HG02852 (cell line): ENCODE measurements at regions not wholly inside any gene's neighbourhood (a gene's known extent, or its start where the extent isn't known, plus 50 kb on each side); places are given as distances from the start of the nearest gene placed in this dataset.
"Not testable (repeated sequence)": the region's sequence is repeated elsewhere in the genome, so short reads cannot be mapped to it uniquely, and the experiment has no call there.

Experiments
- ATAC-seq: cut with Tn5 transposase; IDR thresholded peaks from one replicate; pipeline ENCODE4 v1.9.1; 2021; ENCODE audit warnings: mild to moderate bottlenecking, moderate library complexity; ENCODE audit not compliant: unreplicated experiment

DNA sequence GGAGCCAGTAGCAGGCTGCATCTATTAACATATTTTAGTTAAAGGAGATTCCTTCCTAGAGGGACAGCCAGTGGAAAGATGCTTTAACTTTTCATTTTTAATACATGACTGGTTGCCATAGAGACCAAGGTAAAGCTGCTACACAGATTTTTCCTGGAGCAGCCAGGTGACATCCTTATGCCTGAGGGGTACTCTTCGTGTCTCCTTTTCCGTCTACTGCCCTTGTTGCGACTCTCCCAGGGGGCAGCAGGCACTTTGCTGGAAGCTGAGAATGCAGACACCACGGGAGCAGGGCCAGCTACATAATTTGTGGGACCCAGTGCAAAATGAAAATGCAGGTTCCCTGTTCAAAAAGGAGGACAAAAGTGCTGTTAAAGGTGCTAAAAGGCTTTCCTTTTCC, 340.4 kb downstream of the CEP170 start:
- not testable (repeated sequence) for ATAC-seq

DNA sequence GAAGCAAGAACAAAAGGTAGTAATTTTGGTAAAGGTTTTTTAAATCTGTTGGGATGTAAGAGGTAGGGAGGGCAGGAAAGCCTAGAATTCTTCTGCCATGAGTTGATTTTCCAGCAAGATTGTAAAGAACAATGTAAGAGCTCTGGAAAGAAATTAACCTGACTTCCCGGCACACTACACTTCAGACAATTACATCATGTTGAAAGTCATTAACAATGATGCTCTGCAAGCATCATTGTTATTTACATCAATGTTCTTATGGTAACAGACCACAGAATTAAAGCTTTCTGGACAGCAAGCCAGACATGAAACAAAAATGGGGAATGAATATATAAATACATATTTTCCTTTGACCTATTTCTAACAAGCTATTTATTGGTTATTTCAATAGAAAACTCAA, 342.2 kb downstream of the CEP170 start:
- not testable (repeated sequence) for ATAC-seq

DNA sequence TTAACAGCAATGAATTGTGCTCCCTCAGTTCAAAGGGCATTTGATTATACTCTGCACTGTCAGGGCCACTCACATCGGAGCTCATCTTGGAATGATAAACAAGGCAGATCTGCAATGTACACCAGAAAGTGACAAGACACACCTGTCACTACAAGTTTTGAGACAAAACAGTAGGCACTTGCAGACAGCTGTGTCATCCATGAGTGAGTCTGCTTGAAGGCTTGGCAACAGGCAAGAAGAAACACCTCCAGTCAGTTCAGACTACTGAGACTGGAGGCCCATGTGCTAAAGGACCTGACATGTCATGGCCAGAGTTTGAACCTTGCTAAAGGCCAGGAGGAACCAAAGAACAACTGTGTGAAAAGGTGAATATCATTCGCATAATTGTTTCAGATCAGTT, 354.5 kb downstream of the CEP170 start:
- not testable (repeated sequence) for ATAC-seq

DNA sequence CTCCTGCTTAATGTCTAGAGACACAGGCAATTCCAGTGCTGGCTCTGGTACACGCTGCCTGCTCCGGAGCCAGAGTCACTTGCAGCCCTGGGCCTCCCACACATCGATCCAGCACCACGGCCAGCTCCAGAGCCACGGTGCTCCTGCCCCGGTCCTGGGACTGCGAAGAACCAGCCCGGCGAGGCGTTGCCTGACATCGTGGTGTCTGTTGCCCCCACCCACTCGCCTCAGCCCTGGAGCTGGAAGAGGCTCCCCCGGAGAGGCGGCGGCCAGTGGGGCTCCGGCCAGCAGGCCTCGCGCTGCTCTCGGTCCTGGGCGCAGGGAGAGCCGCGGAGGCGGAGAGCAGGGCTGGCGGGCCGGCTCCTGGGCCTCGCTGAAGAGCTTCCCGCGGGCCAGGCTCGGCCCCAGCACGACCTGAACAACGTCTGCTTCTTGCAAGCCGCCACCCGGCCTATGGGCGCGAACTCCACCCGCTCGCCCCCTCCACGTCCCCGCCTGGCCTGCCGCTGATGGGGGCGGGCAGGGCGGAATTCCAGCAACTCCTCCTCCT, 364.8 kb downstream of the CEP170 start:
- no peak for ATAC-seq

DNA sequence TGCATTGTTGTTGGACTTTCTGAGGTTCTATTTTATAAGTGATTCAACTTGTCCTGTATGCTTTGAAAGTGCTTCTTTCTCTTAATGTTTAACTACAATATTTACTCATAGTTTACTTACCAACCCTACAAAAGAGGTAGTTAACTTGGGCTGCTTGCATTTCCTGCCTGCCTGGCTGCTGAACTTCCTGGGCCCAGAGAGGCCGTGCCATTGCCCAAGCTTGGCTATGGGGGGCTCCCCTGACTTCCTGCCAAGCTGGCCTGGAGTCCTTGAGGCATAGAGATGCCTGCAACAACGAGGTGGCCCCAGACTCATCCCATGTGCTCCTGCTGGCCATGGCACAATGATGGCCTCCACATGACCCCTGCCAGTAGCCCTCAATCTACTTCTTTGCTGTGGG, 361.6 kb upstream of the PLD5 start:
- no peak for ATAC-seq

DNA sequence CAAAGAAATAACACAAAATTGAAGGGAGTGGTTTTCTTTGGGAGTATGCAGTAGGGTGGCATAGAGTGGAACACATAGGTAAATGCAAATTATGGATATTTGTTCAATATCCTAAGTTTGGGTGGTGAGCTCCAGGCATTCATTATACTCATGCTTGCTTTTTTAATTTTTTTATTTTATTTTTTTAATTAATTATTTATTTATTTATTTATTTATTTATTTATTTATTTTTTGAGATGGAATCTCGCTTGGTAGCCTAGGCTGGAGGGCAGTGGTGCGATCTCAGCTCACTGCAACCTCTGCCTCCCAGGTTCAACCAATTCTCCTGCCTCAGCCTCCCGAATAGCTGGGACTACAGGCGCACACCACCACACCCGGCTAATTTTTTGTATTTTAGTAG, 355.5 kb upstream of the PLD5 start:
- ATAC-seq: not testable (repeated sequence)

DNA sequence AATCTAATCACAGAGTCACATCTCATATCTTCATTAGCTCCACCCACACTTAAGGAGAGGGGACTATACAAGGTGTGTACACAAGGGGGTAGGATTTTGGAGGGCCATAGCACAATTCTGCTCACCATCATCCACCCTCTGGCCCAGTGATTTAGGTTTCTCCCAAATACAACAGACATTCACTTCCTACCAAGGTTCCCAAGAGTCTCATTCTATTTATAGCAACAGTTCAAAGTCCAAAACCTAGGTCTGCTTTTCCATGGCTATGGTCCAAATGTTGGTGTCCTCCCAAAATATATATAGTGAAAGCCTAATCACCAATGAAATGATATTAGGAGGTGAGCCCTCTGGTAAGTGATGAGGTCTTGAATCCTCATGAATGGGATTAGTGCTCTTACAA, 353.2 kb upstream of the PLD5 start:
- no peak for ATAC-seq

DNA sequence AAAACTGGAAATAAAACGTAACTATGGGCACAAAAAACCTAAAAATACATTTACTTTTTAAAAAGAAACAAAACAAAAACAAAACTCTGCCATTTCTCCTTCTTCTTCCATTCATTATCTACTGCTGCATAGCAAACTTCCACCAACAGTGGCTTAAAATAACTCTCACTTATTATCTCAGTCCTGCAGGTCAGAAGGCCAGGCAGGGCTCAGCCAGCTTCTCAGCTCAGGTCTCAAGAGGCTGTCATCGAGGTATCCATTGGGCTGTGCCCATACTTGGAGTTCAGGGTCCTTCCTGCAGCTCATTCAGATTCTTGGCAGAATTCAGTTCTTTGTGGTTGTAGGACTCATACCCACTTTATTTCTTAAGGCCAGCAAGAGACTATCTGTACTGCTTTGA, 352.7 kb upstream of the PLD5 start:
- no peak for ATAC-seq

DNA sequence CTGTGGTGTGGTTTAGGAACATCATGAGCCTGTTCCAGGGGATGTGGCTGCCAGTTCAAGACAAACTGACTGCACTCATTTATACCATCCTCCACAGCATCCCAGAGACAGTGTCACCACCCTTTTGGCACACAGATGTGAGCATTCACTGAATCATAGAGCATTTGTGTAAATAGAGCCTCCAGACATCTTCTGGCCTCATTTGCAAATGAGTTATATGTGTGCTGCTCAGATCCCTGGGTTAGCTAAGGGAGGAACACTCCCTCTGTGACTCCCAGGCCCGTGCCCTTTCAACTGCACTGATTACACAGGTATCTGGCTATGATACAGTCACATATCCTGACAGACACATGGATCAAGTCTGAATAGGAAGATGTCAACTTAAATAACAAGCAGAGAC, 351.5 kb upstream of the PLD5 start:
- ATAC-seq: no peak

DNA sequence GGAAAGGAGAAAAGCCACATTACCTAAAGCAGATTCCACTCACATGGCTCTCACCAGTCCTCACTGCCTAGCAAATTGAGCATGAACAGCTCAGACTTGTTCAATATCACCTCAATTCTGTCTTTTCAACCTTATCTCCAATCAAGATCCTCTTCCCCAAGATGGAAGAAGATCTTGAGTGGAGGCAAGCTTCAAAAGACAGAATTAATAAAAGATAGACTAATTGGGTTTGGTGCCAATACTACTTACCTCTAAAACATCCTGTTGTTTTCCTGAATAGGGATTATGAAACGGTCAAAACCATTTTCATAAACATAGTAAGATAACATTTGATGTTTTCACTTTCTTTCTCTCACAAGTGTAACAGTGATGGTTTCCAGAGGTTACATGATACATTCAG, 349.2 kb upstream of the PLD5 start:
- ATAC-seq: no peak

DNA sequence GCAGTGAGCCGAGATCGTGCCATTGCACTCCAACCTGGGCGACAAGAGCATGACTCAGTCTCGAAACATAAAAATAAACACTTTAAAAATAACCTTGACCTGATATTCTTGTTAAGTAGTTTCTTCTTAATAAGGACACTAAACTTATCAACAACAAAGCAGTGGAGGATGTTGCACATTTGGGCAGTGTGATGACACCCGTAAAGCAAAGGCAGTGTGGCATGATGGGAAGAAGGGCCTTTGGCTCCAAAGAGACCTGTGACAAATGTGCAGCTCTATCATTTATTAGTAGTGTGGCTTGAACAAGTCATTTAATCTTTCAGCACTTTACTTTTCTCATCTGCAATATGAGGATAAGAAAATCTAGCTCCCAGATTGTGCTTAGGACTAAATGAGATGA, 348.0 kb upstream of the PLD5 start:
- no peak for ATAC-seq

DNA sequence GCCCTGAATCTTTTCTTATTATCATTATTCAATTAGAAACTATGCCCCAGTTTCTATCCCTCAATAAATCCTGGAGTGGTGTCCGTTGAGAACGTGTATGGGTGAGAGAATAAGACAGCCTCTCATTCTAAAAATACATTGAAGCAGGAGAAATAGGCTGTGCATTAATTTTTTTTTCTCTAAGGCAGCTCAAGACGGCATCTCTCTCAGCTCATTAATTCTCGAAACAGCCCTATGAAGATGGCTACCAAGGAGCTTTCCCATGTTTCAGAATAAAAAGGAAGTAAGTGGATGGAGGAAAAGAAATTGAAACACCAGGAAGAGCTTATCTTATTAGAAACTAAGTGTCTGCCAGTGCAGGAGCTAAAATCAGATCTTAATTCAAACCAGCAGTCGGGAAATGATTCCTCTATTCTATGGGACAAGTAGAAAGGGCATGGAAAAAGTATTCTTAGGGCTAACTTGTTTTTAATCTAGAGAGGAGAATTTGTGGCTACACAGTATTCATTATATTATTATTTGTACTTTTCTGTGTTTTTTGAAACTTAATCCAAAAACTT, 347.1 kb upstream of the PLD5 start:
- ATAC-seq: no peak

DNA sequence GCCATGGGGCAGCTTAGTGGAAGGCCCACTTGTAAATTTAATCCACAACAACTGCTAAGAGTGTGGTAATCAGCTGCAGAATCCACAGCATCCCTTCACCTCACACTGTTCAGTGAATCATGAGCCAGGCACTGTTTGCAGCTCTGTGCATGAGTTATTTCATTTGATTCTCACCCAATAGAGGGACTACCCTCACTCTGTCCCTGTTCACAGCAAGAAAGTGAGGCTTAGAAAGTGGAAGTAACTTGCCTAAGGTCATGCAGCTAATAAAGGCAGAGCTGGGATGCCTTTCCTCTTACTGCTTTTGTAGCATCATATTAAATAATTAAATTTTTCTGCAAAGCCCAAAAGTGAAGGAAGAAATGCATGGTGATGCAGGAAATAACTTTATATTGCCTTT, 346.5 kb upstream of the PLD5 start:
- ATAC-seq: no peak

DNA sequence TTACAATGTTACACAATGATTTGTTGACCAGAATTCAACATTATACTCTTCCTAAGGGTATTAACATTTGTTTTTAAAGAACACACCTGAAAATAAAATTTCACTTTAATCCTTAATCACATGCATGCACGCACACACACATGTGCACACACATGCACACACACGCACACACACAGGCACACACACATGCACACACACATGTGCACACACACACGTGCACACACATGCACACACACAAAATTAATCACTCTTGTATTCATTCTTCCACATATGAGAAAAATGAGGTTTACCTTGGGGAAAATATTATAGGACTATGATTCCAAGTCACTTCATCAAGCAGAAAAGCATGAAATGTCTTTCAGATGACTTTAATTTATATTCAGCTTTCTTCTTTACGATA, 331.8 kb upstream of the PLD5 start:
- ATAC-seq: no peak

DNA sequence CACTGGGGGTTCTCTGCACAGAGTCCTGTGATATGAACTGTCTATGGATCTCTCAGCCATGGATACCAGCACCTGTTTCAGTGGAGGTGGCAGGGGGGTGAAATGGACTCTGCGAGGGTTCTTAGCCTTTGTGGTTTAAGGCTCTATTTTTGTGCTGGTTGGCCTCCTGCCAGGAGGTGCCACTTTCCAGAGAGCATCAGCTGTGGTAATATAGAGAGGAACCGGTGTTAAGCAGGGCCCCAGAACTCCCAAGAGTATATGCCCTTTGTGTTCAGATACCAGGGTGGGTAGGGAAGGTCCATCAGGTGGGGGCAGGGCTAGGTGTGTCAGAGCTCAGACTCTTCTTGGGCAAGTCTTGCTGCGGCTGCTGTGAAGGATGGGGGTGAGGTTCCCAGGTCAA, 330.0 kb upstream of the PLD5 start:
- no peak for ATAC-seq

DNA sequence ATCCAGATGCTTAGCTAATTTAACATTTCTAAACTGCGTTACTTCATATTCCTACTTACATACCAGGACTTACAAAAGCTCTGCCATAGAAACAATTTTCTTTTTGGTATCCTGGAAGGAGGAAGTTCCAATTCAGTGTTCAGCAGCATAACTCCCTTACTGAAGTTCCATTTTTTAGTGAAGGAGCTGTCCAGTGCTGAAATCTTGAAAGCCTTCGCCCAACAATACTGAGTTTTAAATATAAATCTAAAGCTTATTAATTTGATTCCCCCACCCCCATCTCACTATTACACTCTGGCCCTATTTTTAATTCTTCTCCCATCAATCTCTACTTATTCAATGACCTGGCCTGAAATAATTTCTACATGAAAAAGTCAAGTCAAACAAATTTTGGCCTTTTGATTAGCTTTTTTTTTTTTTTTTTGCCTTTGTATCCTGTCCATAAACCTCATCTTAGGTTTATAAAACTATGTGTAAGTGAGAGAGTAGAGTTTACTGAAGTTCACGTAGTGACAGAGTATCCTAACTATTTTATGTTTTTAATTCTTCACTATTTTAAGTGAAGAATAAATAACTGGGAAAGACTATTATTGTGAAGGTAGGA, 323.0 kb upstream of the PLD5 start:
- no peak for ATAC-seq

DNA sequence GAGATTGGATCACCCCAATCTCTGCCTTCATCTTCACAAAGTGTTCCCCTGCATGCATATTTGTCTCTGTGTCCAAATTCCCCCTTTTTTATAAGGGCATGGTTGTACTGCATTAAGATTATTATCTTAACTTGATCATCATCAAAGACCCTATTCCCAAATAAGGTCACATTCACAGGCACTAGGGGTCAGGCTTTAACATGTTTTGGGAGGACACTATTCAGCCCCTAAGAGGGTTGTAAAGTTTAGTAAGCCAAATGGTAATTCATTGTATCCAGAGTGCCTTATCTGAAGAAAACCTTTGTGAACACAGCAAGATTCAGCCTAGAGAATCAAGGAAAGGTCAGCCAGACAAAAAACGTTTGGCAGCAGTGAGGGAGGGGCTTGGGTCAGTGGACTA, 317.6 kb upstream of the PLD5 start:
- ATAC-seq: no peak

DNA sequence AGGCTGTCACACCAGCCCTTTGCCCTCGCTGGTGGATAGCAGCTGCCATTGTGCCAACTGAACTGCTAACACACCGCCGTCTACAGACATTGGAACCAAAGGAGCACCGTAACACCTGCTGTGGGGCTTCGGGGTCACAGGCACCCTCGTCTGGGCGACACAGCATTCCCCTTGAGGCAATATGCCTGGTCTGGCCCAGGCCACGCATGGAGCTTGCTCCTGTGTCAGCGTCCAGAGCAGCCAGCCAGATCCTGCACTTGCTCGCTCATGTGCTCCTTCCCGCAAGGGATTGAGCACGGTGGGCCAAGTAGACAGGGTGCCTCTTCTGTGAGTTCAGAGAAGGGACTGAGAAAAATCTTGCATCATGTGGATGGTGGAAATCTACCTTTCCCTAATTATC, 314.6 kb upstream of the PLD5 start:
- no peak for ATAC-seq

DNA sequence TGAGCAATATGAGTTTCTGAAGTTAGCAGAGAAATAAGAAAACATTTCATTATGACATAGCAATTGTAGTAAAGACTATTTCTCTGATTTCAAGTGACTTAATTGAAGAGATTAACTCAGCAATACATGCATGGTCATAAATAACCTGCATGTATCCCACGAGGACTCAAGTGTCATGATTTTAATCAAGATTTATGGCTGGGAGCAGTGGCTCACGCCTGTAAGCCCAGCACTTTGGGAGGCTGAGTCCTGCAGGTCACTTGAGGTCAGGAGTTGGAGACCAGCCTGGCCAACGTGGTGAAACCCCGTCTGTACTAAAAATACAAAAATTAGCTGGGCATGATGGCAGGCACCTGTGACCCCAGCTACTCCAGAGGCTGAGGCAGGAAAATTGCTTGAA, 311.9 kb upstream of the PLD5 start:
- ATAC-seq: no peak

DNA sequence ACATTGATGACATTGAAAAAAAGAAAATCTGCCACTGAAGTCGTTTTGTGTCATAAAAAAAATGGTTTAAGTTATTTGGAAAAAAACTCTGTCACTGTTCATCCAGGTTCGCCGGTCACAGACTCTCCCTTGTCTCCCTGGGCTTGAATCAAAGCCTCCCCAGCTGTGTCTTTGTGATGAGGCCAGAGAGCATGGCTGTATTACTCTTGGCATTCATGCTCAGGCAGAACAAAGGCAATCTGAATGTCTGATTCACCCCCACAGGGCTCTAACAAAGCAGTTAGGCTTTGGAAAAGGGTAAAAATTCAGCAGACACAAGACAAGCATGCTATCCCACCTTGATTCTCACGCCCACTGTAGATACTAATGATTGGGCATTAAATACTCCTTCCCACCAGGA, 304.3 kb upstream of the PLD5 start:
- no peak for ATAC-seq

DNA sequence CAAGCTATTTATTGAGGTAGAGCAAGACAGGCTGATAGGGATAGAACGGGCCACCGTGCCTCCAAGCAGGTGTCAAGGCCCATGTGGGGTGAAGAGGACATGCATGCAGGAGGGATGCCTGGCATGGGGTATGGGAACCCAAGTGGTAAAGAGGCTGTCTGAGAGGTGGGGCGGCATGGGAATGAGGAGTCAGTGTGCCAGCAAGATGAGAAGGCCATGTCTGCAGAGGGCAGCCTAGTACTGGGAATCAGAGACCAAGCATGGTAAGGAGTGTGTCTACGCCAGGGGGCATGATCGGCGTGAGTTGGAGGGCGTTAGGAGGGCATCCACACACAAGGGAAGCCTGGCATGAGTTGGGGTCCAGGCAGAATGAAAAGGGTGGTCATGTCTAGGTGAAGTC, 303.7 kb upstream of the PLD5 start:
- no peak for ATAC-seq

DNA sequence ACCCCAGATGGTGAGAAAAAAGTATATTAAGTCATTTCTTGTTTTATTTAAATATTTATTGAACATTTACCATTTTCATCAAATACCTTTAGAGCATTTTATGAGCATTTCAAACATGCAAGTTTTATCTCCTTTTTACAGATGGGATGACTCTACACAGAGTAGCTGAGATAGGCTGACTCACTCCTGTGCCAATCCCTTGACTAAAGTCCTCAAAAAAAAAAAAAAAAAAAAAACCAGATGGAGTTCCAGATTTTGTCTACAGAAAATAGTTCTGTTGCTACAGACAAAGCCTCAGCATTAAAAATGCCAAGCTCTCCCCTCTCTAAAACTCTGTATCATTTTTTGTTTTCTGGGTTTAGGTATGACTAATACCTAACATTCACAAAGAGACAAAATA, 303.0 kb upstream of the PLD5 start:
- no peak for ATAC-seq

DNA sequence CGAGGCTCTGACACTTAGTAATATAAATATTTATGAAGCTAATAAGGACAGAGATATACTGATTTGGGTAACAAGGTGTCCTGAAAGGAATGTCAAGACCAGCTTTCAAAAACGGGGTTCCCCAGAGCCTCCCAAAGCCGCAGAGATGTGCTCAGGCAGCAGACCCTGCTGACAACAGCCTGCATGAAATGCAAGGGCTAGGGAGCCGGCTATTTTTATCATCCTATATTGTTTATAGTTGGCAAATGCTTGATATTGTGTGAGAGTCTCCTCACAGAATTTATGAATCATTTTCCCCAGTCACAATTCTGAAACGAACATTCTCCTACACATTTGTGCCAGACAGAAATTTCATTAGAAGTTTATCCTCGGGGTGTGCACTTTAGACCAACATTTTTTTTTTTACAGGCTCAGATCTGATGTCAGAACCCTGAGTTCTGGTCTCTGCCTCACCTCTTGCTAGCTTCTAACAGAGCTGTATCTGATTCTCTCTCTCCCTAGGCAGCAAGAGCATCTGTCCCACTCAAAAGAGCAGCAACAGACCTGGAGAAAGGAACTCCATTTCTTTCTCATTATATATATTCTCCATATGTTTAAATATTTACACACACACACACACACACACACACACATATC, 302.3 kb upstream of the PLD5 start:
- no peak for ATAC-seq
